ENCODE measurements at regions not wholly inside any gene's neighbourhood (a gene's known extent, or its start where the extent isn't known, plus 50 kb on each side); places are given as distances from the start of the nearest gene placed in this dataset.

GRCh38 chr2:56613254-56613653, 429.5 kb downstream of the CCDC85A start:
- Histone ChIP-seq H3K9me3 (no peaks in the 10 kb centered on the region), H3K27me3 (no peaks in the 10 kb centered on the region), H3K36me3 (no peaks in the 10 kb centered on the region), H3K4me3 (no peak overlapping the region), H3K27ac (no peak overlapping the region), H3K4me1 (no peaks in the 10 kb centered on the region)
- DNase-seq: no peak
- TF ChIP-seq POLR2A (IDR thresholded peaks at IDR 0.05) (no peak), CTCF (IDR thresholded peaks at IDR 0.05) (no peak)

GRCh38 chr2:56613920-56614319, 430.1 kb downstream of the CCDC85A start:
- H3K4me3 ChIP-seq: no peak overlapping the region
- H3K9me3 ChIP-seq: no peaks in the 10 kb centered on the region
- H3K4me1 ChIP-seq: no peaks in the 10 kb centered on the region
- TF ChIP-seq CTCF (IDR thresholded peaks at IDR 0.05) (no peak), POLR2A (IDR thresholded peaks at IDR 0.05) (no peak)
- H3K27me3 ChIP-seq: no peaks in the 10 kb centered on the region
- H3K36me3 ChIP-seq: no peaks in the 10 kb centered on the region
- DNase-seq: no peak
- no peak overlapping the region for H3K27ac ChIP-seq

GRCh38 chr2:56615760-56616159, 432.0 kb downstream of the CCDC85A start:
- no peaks in the 10 kb centered on the region for H3K4me1 ChIP-seq
- TF ChIP-seq CTCF (IDR thresholded peaks at IDR 0.05): no peak
- TF ChIP-seq POLR2A (IDR thresholded peaks at IDR 0.05): no peak
- no peaks in the 10 kb centered on the region for H3K27me3 ChIP-seq
- no peak for DNase-seq
- H3K27ac ChIP-seq: no peak overlapping the region
- H3K4me3 ChIP-seq: no peak overlapping the region
- H3K36me3 ChIP-seq: no peaks in the 10 kb centered on the region
- H3K9me3 ChIP-seq: no peaks in the 10 kb centered on the region

- no peak for TF ChIP-seq POLR2A (IDR thresholded peaks at IDR 0.05)
- no peak for TF ChIP-seq CTCF (IDR thresholded peaks at IDR 0.05)
- H3K4me1 ChIP-seq: no peaks in the 10 kb centered on the region
- H3K27ac ChIP-seq: no peak overlapping the region
- H3K27me3 ChIP-seq: no peaks in the 10 kb centered on the region
- no peaks in the 10 kb centered on the region for H3K36me3 ChIP-seq
- H3K4me3 ChIP-seq: no peak overlapping the region
- no peak for DNase-seq
- H3K9me3 ChIP-seq: no peaks in the 10 kb centered on the region
These were observed 440.4 kb downstream of the CCDC85A start for GRCh38 chr2:56624181-56624580.

GRCh38 chr2:56626927-56627326, 443.1 kb downstream of the CCDC85A start:
- no peak for DNase-seq
- H3K4me1 ChIP-seq: no peaks in the 10 kb centered on the region
- H3K27ac ChIP-seq: no peak overlapping the region
- no peaks in the 10 kb centered on the region for H3K27me3 ChIP-seq
- H3K9me3 ChIP-seq: no peaks in the 10 kb centered on the region
- TF ChIP-seq POLR2A (IDR thresholded peaks at IDR 0.05) (no peak), CTCF (IDR thresholded peaks at IDR 0.05) (no peak)
- H3K4me3 ChIP-seq: no peak overlapping the region
- no peaks in the 10 kb centered on the region for H3K36me3 ChIP-seq

- Histone ChIP-seq H3K27me3 (no peaks in the 10 kb centered on the region), H3K4me1 (no peaks in the 10 kb centered on the region), H3K27ac (no peak overlapping the region), H3K36me3 (no peaks in the 10 kb centered on the region), H3K4me3 (no peak overlapping the region), H3K9me3 (no peaks in the 10 kb centered on the region)
- no peak for DNase-seq
- TF ChIP-seq CTCF (IDR thresholded peaks at IDR 0.05): no peak
- TF ChIP-seq POLR2A (IDR thresholded peaks at IDR 0.05): no peak
These were observed 446.5 kb downstream of the CCDC85A start for GRCh38 chr2:56630286-56630685.
